NCI-H2107 (cell line): ENCODE measurements at regions not wholly inside any gene's neighbourhood (a gene's known extent, or its start where the extent isn't known, plus 50 kb on each side); places are given as distances from the start of the nearest gene placed in this dataset.

ENCODE experiments used
- DNase-seq: peaks from one replicate; lab custom pipeline; 2025; lab: John Stamatoyannopoulos, UW

GRCh38 chr10:31644931-31645633 lies 283.5 kb downstream of the ARHGAP12 start:
- DNase-seq = no peak

- DNase-seq = no peak
Observed at GRCh38 chr10:31642281-31642680, 286.4 kb downstream of the ARHGAP12 start.

- no peak for DNase-seq
Observed at GRCh38 chr10:31635415-31636065, 293.1 kb downstream of the ARHGAP12 start.

- no peak for DNase-seq
Observed at GRCh38 chr10:31635009-31635408, 293.6 kb downstream of the ARHGAP12 start.

- DNase-seq = no peak
Observed at GRCh38 chr10:31630861-31631567, 297.6 kb downstream of the ARHGAP12 start.

- no peak for DNase-seq
Observed at GRCh38 chr10:31625566-31625965, 303.1 kb downstream of the ARHGAP12 start.

GRCh38 chr10:31624611-31625010 lies 304.0 kb downstream of the ARHGAP12 start:
- DNase-seq = no peak

- DNase-seq = no peak
Observed at GRCh38 chr10:31623947-31624346, 304.7 kb downstream of the ARHGAP12 start.

- no peak for DNase-seq
Observed at GRCh38 chr10:31623466-31623865, 304.4 kb downstream of the ZEB1 start.

- DNase-seq = no peak
Observed at GRCh38 chr10:31622978-31623377, 304.0 kb downstream of the ZEB1 start.

- no peak for DNase-seq
Observed at GRCh38 chr10:31621733-31622132, 302.7 kb downstream of the ZEB1 start.

GRCh38 chr10:31620226-31621151 lies 301.5 kb downstream of the ZEB1 start:
- no peak for DNase-seq

- no peak for DNase-seq
Observed at GRCh38 chr10:31619531-31620061, 300.6 kb downstream of the ZEB1 start.

- no peak for DNase-seq
Observed at GRCh38 chr10:31618541-31619291, 299.7 kb downstream of the ZEB1 start.

GRCh38 chr10:31617757-31618156 lies 298.7 kb downstream of the ZEB1 start:
- DNase-seq = no peak

- no peak for DNase-seq
Observed at GRCh38 chr10:31617133-31617532, 298.1 kb downstream of the ZEB1 start.

- DNase-seq = no peak
Observed at GRCh38 chr10:31615129-31615528, 296.1 kb downstream of the ZEB1 start.

GRCh38 chr10:31614611-31615010 lies 295.6 kb downstream of the ZEB1 start:
- no peak for DNase-seq

- DNase-seq = no peak
Observed at GRCh38 chr10:31612082-31612481, 293.1 kb downstream of the ZEB1 start.

- no peak for DNase-seq
Observed at GRCh38 chr10:31611161-31611560, 292.1 kb downstream of the ZEB1 start.

- no peak for DNase-seq
Observed at GRCh38 chr10:31607481-31607880, 288.5 kb downstream of the ZEB1 start.
